ENCODE measurements at regions not wholly inside any gene's neighbourhood (a gene's known extent, or its start where the extent isn't known, plus 50 kb on each side); places are given as distances from the start of the nearest gene placed in this dataset.
A peak's percentile ranks its signal among the peaks of the same experiment; 100 is the strongest.

DNA sequence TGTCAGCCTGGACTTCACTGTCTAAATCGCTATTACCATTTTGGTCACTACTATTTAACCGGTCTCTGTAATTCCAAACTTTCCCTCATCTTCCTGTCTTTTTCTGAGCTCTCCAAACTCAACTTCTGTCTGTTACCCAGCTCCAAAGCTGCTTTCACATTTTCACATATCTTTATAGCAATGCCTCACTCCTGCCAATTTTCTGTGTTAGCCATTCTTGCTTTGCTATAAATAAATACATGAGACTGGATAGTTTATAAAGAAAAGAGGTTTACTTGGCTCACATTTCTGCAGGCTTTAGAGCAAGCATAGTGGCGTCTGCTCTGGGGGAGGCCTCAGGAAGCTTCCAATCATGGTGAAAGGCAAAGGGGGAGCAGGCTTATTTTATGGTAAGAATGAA, 368.3 kb upstream of the GNPDA2 start:
- no peak overlapping the region for H2AFZ ChIP-seq (ENCODE audit: low read depth, low read length)
- WGBS = 91% methylated on average over 2 of the region's 3 CpGs

DNA sequence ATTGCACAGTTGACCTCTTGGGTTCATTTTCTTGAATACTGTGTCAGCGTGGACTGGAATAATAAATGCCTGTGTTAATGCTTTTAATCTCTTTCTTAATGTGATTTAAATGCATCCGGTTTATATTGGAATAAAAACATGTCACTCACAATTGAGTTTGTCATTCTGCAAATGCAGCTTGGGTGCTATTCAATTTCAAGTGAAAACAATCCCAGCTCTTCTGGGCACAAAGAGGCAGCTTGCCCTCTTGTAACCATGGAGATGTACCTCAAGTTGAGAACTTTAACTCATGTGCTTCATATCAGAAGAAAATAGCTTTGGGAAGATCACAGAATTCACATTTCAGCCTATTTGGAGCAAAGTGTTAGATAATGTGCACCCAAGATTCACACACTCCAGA, 355.7 kb upstream of the GNPDA2 start:
- H2AK5ac ChIP-seq (ENCODE audit: low read length, severe bottlenecking) = no peak overlapping the region
- H3K14ac ChIP-seq (ENCODE audit: low read length in 2 of 2) = no peak overlapping the region
- H3K36me3 ChIP-seq (ENCODE audit: control insufficient read depth in 1 of 2, insufficient read depth in 2 of 2, low read depth in 1 of 2, low read length in 2 of 2) = no peaks in the 10 kb centered on the region
- H3K18ac ChIP-seq (ENCODE audit: low read depth in 1 of 2, low read length in 2 of 2) = no peak overlapping the region
- H3K4me1 ChIP-seq (ENCODE audit: control insufficient read depth, insufficient read depth, low read depth, low read length) = no peaks in the 10 kb centered on the region
- H3K27ac ChIP-seq (ENCODE audit: low read length, poor library complexity, severe bottlenecking) = no peak overlapping the region
- DNase-seq = no peak
- no peak overlapping the region for H3K4me3 ChIP-seq (ENCODE audit: insufficient read depth in 1 of 2, low read depth in 1 of 2, low read length in 2 of 2)
- no peaks in the 10 kb centered on the region for H3K79me1 ChIP-seq (replicated peaks; ENCODE audit: low read length, poor library complexity, severe bottlenecking)
- peaks cover 2% of the 10 kb centered on the region for H3K9me3 ChIP-seq (ENCODE audit: control insufficient read depth, low read length)
- H2BK15ac ChIP-seq (ENCODE audit: low read depth, poor library complexity, severe bottlenecking) = no peak overlapping the region
- H2BK5ac ChIP-seq (ENCODE audit: low read depth, low read length, poor library complexity, severe bottlenecking) = no peak overlapping the region
- H3K4ac ChIP-seq (ENCODE audit: low read depth in 1 of 2, low read length in 2 of 2) = no peak overlapping the region
- H2BK12ac ChIP-seq (ENCODE audit: low read length in 2 of 2) = no peak overlapping the region
- H3K23ac ChIP-seq (ENCODE audit: low read length in 2 of 2) = no peak overlapping the region
- no peak overlapping the region for H4K91ac ChIP-seq (ENCODE audit: low read length)
- 89% methylated on average over 2 of the region's 2 CpGs for WGBS
- H3K9ac ChIP-seq (ENCODE audit: low read length) = no peak overlapping the region
- H2AFZ ChIP-seq (ENCODE audit: low read depth, low read length) = no peak overlapping the region
- H3K4me2 ChIP-seq (ENCODE audit: low read length, poor library complexity, severe bottlenecking) = no peak overlapping the region
- no peaks in the 10 kb centered on the region for H3K27me3 ChIP-seq (ENCODE audit: control insufficient read depth in 1 of 2, insufficient read depth in 1 of 2, low read length in 2 of 2)
- no peak overlapping the region for H4K8ac ChIP-seq (ENCODE audit: low read length)
- H2BK120ac ChIP-seq (ENCODE audit: low read depth, low read length) = no peak overlapping the region

More for the DNA sequence above, 368.3 kb upstream of the GNPDA2 start:
- no peak overlapping the region for H2BK12ac ChIP-seq (ENCODE audit: low read length in 2 of 2)
- H3K9ac ChIP-seq (ENCODE audit: low read length) = no peak overlapping the region
- H4K8ac ChIP-seq (ENCODE audit: low read length) = no peak overlapping the region
- no peak overlapping the region for H3K14ac ChIP-seq (ENCODE audit: low read length in 2 of 2)
- no peaks in the 10 kb centered on the region for H3K79me1 ChIP-seq (replicated peaks; ENCODE audit: low read length, poor library complexity, severe bottlenecking)
- H3K27me3 ChIP-seq (ENCODE audit: control insufficient read depth in 1 of 2, insufficient read depth in 1 of 2, low read length in 2 of 2) = no peaks in the 10 kb centered on the region
- H2BK5ac ChIP-seq (ENCODE audit: low read depth, low read length, poor library complexity, severe bottlenecking) = no peak overlapping the region
- H3K18ac ChIP-seq (ENCODE audit: low read depth in 1 of 2, low read length in 2 of 2) = no peak overlapping the region
- H4K91ac ChIP-seq (ENCODE audit: low read length) = no peak overlapping the region
- no peak overlapping the region for H3K27ac ChIP-seq (ENCODE audit: low read length, poor library complexity, severe bottlenecking)
- H3K4me2 ChIP-seq (ENCODE audit: low read length, poor library complexity, severe bottlenecking) = no peak overlapping the region
- H2BK120ac ChIP-seq (ENCODE audit: low read depth, low read length) = no peak overlapping the region
- no peak for DNase-seq
- peaks cover 10% of the 10 kb centered on the region for H3K9me3 ChIP-seq (ENCODE audit: control insufficient read depth, low read length)
- H3K4ac ChIP-seq (ENCODE audit: low read depth in 1 of 2, low read length in 2 of 2) = no peak overlapping the region
- H3K36me3 ChIP-seq (ENCODE audit: control insufficient read depth in 1 of 2, insufficient read depth in 2 of 2, low read depth in 1 of 2, low read length in 2 of 2) = no peaks in the 10 kb centered on the region
- H3K4me1 ChIP-seq (ENCODE audit: control insufficient read depth, insufficient read depth, low read depth, low read length) = no peaks in the 10 kb centered on the region
- no peak overlapping the region for H3K4me3 ChIP-seq (ENCODE audit: insufficient read depth in 1 of 2, low read depth in 1 of 2, low read length in 2 of 2)
- H2BK15ac ChIP-seq (ENCODE audit: low read depth, poor library complexity, severe bottlenecking) = no peak overlapping the region
- no peak overlapping the region for H3K23ac ChIP-seq (ENCODE audit: low read length in 2 of 2)
- no peak overlapping the region for H2AK5ac ChIP-seq (ENCODE audit: low read length, severe bottlenecking)

DNA sequence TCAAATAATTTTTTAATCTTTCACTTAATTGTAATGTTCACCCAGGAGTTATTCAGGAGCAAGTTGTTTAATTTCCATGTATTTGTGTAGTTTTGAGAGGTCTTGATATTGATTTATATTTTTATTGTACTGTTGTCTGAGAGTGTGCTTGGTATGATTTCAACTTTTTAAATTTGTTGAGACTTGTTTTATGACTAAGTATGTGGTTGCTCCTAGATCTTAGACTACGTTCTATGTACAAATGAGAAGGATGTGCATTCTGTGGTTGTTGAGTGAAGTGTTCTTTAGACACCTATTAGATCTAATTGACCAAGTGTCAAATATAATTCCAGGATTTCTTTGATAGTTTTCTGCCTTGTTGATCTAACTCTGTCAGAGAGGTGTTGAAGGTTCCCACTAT, 353.3 kb upstream of the GNPDA2 start:
- Histone ChIP-seq H3K4me2 (ENCODE audit: low read length, poor library complexity, severe bottlenecking) (no peak overlapping the region), H2BK5ac (ENCODE audit: low read depth, low read length, poor library complexity, severe bottlenecking) (no peak overlapping the region), H3K14ac (ENCODE audit: low read length in 2 of 2) (no peak overlapping the region), H4K91ac (ENCODE audit: low read length) (no peak overlapping the region), H3K4me3 (ENCODE audit: insufficient read depth in 1 of 2, low read depth in 1 of 2, low read length in 2 of 2) (no peak overlapping the region), H3K4me1 (ENCODE audit: control insufficient read depth, insufficient read depth, low read depth, low read length) (no peaks in the 10 kb centered on the region), H3K9me3 (ENCODE audit: control insufficient read depth, low read length) (peaks cover 2% of the 10 kb centered on the region), H2BK15ac (ENCODE audit: low read depth, poor library complexity, severe bottlenecking) (no peak overlapping the region), H3K36me3 (ENCODE audit: control insufficient read depth in 1 of 2, insufficient read depth in 2 of 2, low read depth in 1 of 2, low read length in 2 of 2) (no peaks in the 10 kb centered on the region), H2BK120ac (ENCODE audit: low read depth, low read length) (no peak overlapping the region), H3K9ac (ENCODE audit: low read length) (no peak overlapping the region), H3K27ac (ENCODE audit: low read length, poor library complexity, severe bottlenecking) (no peak overlapping the region), H3K23ac (ENCODE audit: low read length in 2 of 2) (no peak overlapping the region), H3K4ac (ENCODE audit: low read depth in 1 of 2, low read length in 2 of 2) (no peak overlapping the region), H4K8ac (ENCODE audit: low read length) (no peak overlapping the region), H2AFZ (ENCODE audit: low read depth, low read length) (no peak overlapping the region), H2BK12ac (ENCODE audit: low read length in 2 of 2) (no peak overlapping the region), H3K18ac (ENCODE audit: low read depth in 1 of 2, low read length in 2 of 2) (no peak overlapping the region), H3K27me3 (ENCODE audit: control insufficient read depth in 1 of 2, insufficient read depth in 1 of 2, low read length in 2 of 2) (no peaks in the 10 kb centered on the region), H3K79me1 (replicated peaks; ENCODE audit: low read length, poor library complexity, severe bottlenecking) (no peaks in the 10 kb centered on the region), H2AK5ac (ENCODE audit: low read length, severe bottlenecking) (no peak overlapping the region)
- no peak for DNase-seq
- 100% methylated on average over 1 of the region's 1 CpG for WGBS

DNA sequence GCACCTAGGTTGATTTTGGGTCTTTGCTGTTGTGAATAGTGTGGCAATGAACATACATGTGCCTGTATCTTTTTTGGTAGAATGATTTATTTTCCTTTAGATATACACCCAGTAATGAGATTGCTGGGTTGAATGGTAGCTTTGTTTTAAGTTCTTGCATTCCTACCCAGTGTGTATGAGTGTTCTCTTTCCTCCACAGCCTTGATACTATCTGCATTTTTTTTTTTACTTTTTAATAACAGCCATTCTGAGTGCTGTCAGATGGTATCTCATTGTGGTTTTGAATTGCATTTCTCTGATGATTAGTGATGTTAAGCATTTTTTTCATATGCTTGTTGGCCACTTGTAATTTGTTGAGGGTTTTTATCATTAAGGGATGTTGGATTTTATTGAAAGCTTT, 351.8 kb upstream of the GNPDA2 start:
- Histone ChIP-seq H3K79me1 (replicated peaks; ENCODE audit: low read length, poor library complexity, severe bottlenecking) (no peaks in the 10 kb centered on the region), H2BK12ac (ENCODE audit: low read length in 2 of 2) (no peak overlapping the region), H2AFZ (ENCODE audit: low read depth, low read length) (no peak overlapping the region), H3K23ac (ENCODE audit: low read length in 2 of 2) (no peak overlapping the region), H3K14ac (ENCODE audit: low read length in 2 of 2) (no peak overlapping the region), H4K91ac (ENCODE audit: low read length) (no peak overlapping the region), H3K4me1 (ENCODE audit: control insufficient read depth, insufficient read depth, low read depth, low read length) (no peaks in the 10 kb centered on the region), H3K9me3 (ENCODE audit: control insufficient read depth, low read length) (peaks cover 2% of the 10 kb centered on the region), H3K4me3 (ENCODE audit: insufficient read depth in 1 of 2, low read depth in 1 of 2, low read length in 2 of 2) (no peak overlapping the region), H3K18ac (ENCODE audit: low read depth in 1 of 2, low read length in 2 of 2) (no peak overlapping the region), H2BK5ac (ENCODE audit: low read depth, low read length, poor library complexity, severe bottlenecking) (no peak overlapping the region), H2BK120ac (ENCODE audit: low read depth, low read length) (no peak overlapping the region), H3K4ac (ENCODE audit: low read depth in 1 of 2, low read length in 2 of 2) (no peak overlapping the region), H3K9ac (ENCODE audit: low read length) (no peak overlapping the region), H2BK15ac (ENCODE audit: low read depth, poor library complexity, severe bottlenecking) (no peak overlapping the region), H2AK5ac (ENCODE audit: low read length, severe bottlenecking) (no peak overlapping the region), H4K8ac (ENCODE audit: low read length) (no peak overlapping the region), H3K36me3 (ENCODE audit: control insufficient read depth in 1 of 2, insufficient read depth in 2 of 2, low read depth in 1 of 2, low read length in 2 of 2) (no peaks in the 10 kb centered on the region), H3K27me3 (ENCODE audit: control insufficient read depth in 1 of 2, insufficient read depth in 1 of 2, low read length in 2 of 2) (no peaks in the 10 kb centered on the region), H3K4me2 (ENCODE audit: low read length, poor library complexity, severe bottlenecking) (no peak overlapping the region), H3K27ac (ENCODE audit: low read length, poor library complexity, severe bottlenecking) (no peak overlapping the region)
- DNase-seq = peak; percentile 20

Data from mesenchymal stem cell (in vitro differentiated cells and primary cell).